PC-3 (cell line): ENCODE measurements at regions not wholly inside any gene's neighbourhood (a gene's known extent, or its start where the extent isn't known, plus 50 kb on each side); places are given as distances from the start of the nearest gene placed in this dataset.

Source experiments
- ATAC-seq: fragments of 200-7000 bp; cut with Tn5 transposase; 2 replicates; pipeline ENCODE4 v1.9.1; 2020; ENCODE audit warnings: mild to moderate bottlenecking, moderate library complexity
- BruUV-seq: library from RNA; stranded (reverse); fragments of 400-500 nt; replicated peaks from 2 replicates; lab custom pipeline; 2021; lab: Mats Ljungman, UMichigan
- CTCF ChIA-PET: fragments of 300-600 bp; sonication (Branson Sonifier 250); formaldehyde crosslinking; loops from one replicate; lab custom pipeline; 2022; ENCODE audit warnings: antibody characterized with exemption; lab: Charles Lee
- POLR2A ChIA-PET: fragments of 300-600 bp; sonication (Branson Sonifier 250); formaldehyde crosslinking; loops from one replicate; lab custom pipeline; 2022; ENCODE audit warnings: antibody characterized with exemption; ENCODE audit not compliant: unreplicated experiment; lab: Charles Lee
- DNase-seq: peaks from one replicate; pipeline ENCODE4 v3.0.0-alpha.2; 2015
- H2AFZ ChIP-seq: fragments of 300-600 bp; sonication (generic); 2 replicates; pipeline ENCODE4 v1.6.0; 2016; ENCODE audit warnings: antibody characterized with exemption, low read length
- H3F3A ChIP-seq: fragments of 300-600 bp; sonication (generic); one replicate; pipeline ENCODE4 v1.6.0; 2017; ENCODE audit warnings: antibody characterized with exemption, low read length, control low read depth, mild to moderate bottlenecking; ENCODE audit not compliant: unreplicated experiment
- H3K27ac ChIP-seq: fragments of 300-600 bp; sonication (generic); 2 replicates; pipeline ENCODE4 v1.5.1; 2016; ENCODE audit warnings: mild to moderate bottlenecking, low read length
- H3K27me3 ChIP-seq: fragments of 300-600 bp; sonication (generic); 2 replicates; pipeline ENCODE4 v1.6.1; 2016; ENCODE audit warnings: low read length, mixed read lengths
- H3K36me3 ChIP-seq: fragments of 300-600 bp; sonication (generic); 2 replicates; pipeline ENCODE4 v1.6.1; 2016; ENCODE audit warnings: low read depth, mixed run types, low read length, mixed read lengths
- H3K4me1 ChIP-seq: fragments of 300-600 bp; sonication (generic); 2 replicates; pipeline ENCODE4 v1.5.1; 2016; ENCODE audit warnings: low read length; ENCODE audit not compliant: insufficient read depth
- H3K4me2 ChIP-seq: fragments of 300-600 bp; sonication (generic); 2 replicates; pipeline ENCODE4 v1.6.0; 2016; ENCODE audit warnings: low read length
- H3K4me3 ChIP-seq: fragments of 300-600 bp; sonication (generic); 2 replicates; pipeline ENCODE4 v1.5.1; 2016; ENCODE audit warnings: mild to moderate bottlenecking, low read length, mixed read lengths
- H3K79me2 ChIP-seq: fragments of 300-600 bp; sonication (generic); 2 replicates; pipeline ENCODE4 v1.6.1; 2017; ENCODE audit warnings: low read length, mixed read lengths
- H3K9ac ChIP-seq: fragments of 300-600 bp; sonication (generic); 2 replicates; pipeline ENCODE4 v1.6.0; 2016; ENCODE audit warnings: mild to moderate bottlenecking, low read length
- H3K9me2 ChIP-seq: fragments of 300-600 bp; sonication (generic); replicated peaks from 2 replicates; pipeline ENCODE4 v1.6.1; 2016; ENCODE audit warnings: mixed run types, low read length, mixed read lengths
- H3K9me3 ChIP-seq: fragments of 300-600 bp; sonication (generic); 2 replicates; pipeline ENCODE4 v1.6.1; 2016; ENCODE audit warnings: low read length, mixed read lengths
- H4K20me1 ChIP-seq: fragments of 300-600 bp; sonication (generic); 2 replicates; pipeline ENCODE4 v1.6.1; 2016; ENCODE audit warnings: low read length, mixed read lengths
- CTCF ChIP-seq: fragments of 300-600 bp; sonication (generic); conservative IDR thresholded peaks from 2 replicates; pipeline ENCODE4 v1.5.1; 2017; ENCODE audit warnings: antibody characterized with exemption, low read depth, mild to moderate bottlenecking, low read length
- EZH2 ChIP-seq: fragments of 300-600 bp; sonication (generic); IDR thresholded peaks from one replicate; pipeline ENCODE4 v1.6.1; 2017; ENCODE audit warnings: antibody characterized with exemption, mild to moderate bottlenecking, low read length; ENCODE audit not compliant: unreplicated experiment
- EZH2phosphoT487 ChIP-seq: fragments of 300-600 bp; sonication (generic); IDR thresholded peaks from 2 replicates; pipeline ENCODE4 v1.6.1; 2018; ENCODE audit warnings: mild to moderate bottlenecking, antibody characterized with exemption, low read length, borderline replicate concordance
- intact Hi-C: fragments of 100-400 bp; cut with micrococcal nuclease; formaldehyde crosslinking; loops from 2 replicates; pipeline ENCODE4 v1.9.0; 2023

- Histone ChIP-seq H3K4me1 (no peaks in the 10 kb centered on the region), H3K9me2 (no peaks in the 10 kb centered on the region), H3K9me3 (no peaks in the 10 kb centered on the region), H3K27ac (no peak overlapping the region), H3K4me2 (no peak overlapping the region), H3K27me3 (no peaks in the 10 kb centered on the region), H3K79me2 (no peaks in the 10 kb centered on the region), H3K9ac (no peak overlapping the region), H3F3A (no peaks in the 10 kb centered on the region), H2AFZ (no peak overlapping the region), H4K20me1 (no peaks in the 10 kb centered on the region), H3K36me3 (no peaks in the 10 kb centered on the region), H3K4me3 (no peak overlapping the region)
- DNase-seq (no peak), ATAC-seq (no peak)
- intact Hi-C loops = no loop called here
- TF ChIP-seq EZH2phosphoT487 = no peak
- TF ChIP-seq EZH2 = no peak
- no peak for TF ChIP-seq CTCF
- ChIA-PET CTCF (no interaction called here), POLR2A (no interaction called here)
- BruUV-seq = no TSS peak
These were observed 527.5 kb downstream of the NTRK3 start for GRCh38 chr15:87728998-87729397.

GRCh38 chr15:87727073-87727472 is 529.5 kb downstream of the NTRK3 start:
- H3K4me3 ChIP-seq = no peak overlapping the region
- H3K27me3 ChIP-seq = no peaks in the 10 kb centered on the region
- CTCF ChIA-PET = no interaction called here
- H3K79me2 ChIP-seq = no peaks in the 10 kb centered on the region
- H3K4me2 ChIP-seq = no peak overlapping the region
- no peaks in the 10 kb centered on the region for H3K9me3 ChIP-seq
- H4K20me1 ChIP-seq = no peaks in the 10 kb centered on the region
- POLR2A ChIA-PET = no interaction called here
- no peaks in the 10 kb centered on the region for H3K9me2 ChIP-seq
- H2AFZ ChIP-seq = no peak overlapping the region
- ATAC-seq (no peak), DNase-seq (no peak)
- H3K4me1 ChIP-seq = no peaks in the 10 kb centered on the region
- intact Hi-C loops = no loop called here
- no peak overlapping the region for H3K27ac ChIP-seq
- TF ChIP-seq EZH2phosphoT487 (no peak), EZH2 (no peak), CTCF (no peak)
- H3K9ac ChIP-seq = no peak overlapping the region
- H3K36me3 ChIP-seq = no peaks in the 10 kb centered on the region
- no peaks in the 10 kb centered on the region for H3F3A ChIP-seq
- no TSS peak for BruUV-seq

GRCh38 chr15:87724330-87724729 is 532.2 kb downstream of the NTRK3 start:
- H3K4me2 ChIP-seq = no peak overlapping the region
- no peak overlapping the region for H3K9ac ChIP-seq
- TF ChIP-seq CTCF (no peak), EZH2phosphoT487 (no peak), EZH2 (no peak)
- no peaks in the 10 kb centered on the region for H3K27me3 ChIP-seq
- H3F3A ChIP-seq = no peaks in the 10 kb centered on the region
- ATAC-seq (no peak), DNase-seq (no peak)
- H3K9me3 ChIP-seq = no peaks in the 10 kb centered on the region
- no peaks in the 10 kb centered on the region for H3K36me3 ChIP-seq
- H3K9me2 ChIP-seq = no peaks in the 10 kb centered on the region
- intact Hi-C loops = no loop called here
- no peak overlapping the region for H3K4me3 ChIP-seq
- H3K4me1 ChIP-seq = no peaks in the 10 kb centered on the region
- H4K20me1 ChIP-seq = no peaks in the 10 kb centered on the region
- POLR2A ChIA-PET = no interaction called here
- no peaks in the 10 kb centered on the region for H3K79me2 ChIP-seq
- CTCF ChIA-PET = no interaction called here
- BruUV-seq = no TSS peak
- H3K27ac ChIP-seq = no peak overlapping the region
- H2AFZ ChIP-seq = no peak overlapping the region
